WTC11 (cell line): ENCODE measurements at regions not wholly inside any gene's neighbourhood (a gene's known extent, or its start where the extent isn't known, plus 50 kb on each side); places are given as distances from the start of the nearest gene placed in this dataset.

Experiments used
- ATAC-seq: fragments of 200-7000 bp; cut with Tn5 transposase; 2 replicates; pipeline ENCODE4 v1.10.0; 2021; ENCODE audit warnings: mild to moderate bottlenecking, moderate library complexity
- CTCF ChIA-PET: fragments of 300-600 bp; sonication (Branson Sonifier 250); formaldehyde crosslinking; loops from one replicate; lab custom pipeline; 2021; ENCODE audit warnings: antibody characterized with exemption; lab: Charles Lee
- POLR2A ChIA-PET: fragments of 350-600 bp; sonication (Branson Sonifier 250); formaldehyde crosslinking; loops from one replicate; lab custom pipeline; 2021; ENCODE audit warnings: antibody characterized with exemption; lab: Charles Lee
- DNase-seq: peaks from one replicate; pipeline ENCODE4 v3.0.0; 2021; ENCODE audit warnings: low spot score
- H3K27ac Mint-ChIP-seq: 2 replicates; pipeline ENCODE4 v1.8.0; 2021; ENCODE audit warnings: mixed read lengths
- H3K27me3 Mint-ChIP-seq: 2 replicates; pipeline ENCODE4 v1.8.0; 2021; ENCODE audit warnings: low read depth, mild to moderate bottlenecking, moderate library complexity, mixed read lengths
- H3K36me3 Mint-ChIP-seq: 2 replicates; pipeline ENCODE4 v1.8.0; 2021; ENCODE audit warnings: mixed read lengths
- H3K4me1 Mint-ChIP-seq: 2 replicates; pipeline ENCODE4 v1.8.0; 2022; ENCODE audit warnings: mixed read lengths
- H3K4me3 Mint-ChIP-seq: 2 replicates; pipeline ENCODE4 v1.8.0; 2021; ENCODE audit warnings: mild to moderate bottlenecking, moderate library complexity, mixed read lengths
- H3K9me3 Mint-ChIP-seq: 2 replicates; pipeline ENCODE4 v1.8.0; 2021; ENCODE audit warnings: mixed read lengths
- CREM ChIP-seq: sonication (generic); formaldehyde crosslinking; IDR thresholded peaks from 2 replicates; pipeline ENCODE4 v1.8.1; 2022; ENCODE audit warnings: mild to moderate bottlenecking, missing genetic modification reagents, moderate library complexity
- NFATC4 ChIP-seq: fragments of 250-450 bp; sonication (Bioruptor Pico); IDR thresholded peaks from 2 replicates; pipeline ENCODE4 v1.9.0; 2021; ENCODE audit warnings: mild to moderate bottlenecking
- NR2C2 ChIP-seq: sonication (generic); formaldehyde crosslinking; IDR thresholded peaks from 2 replicates; pipeline ENCODE4 v1.8.0; 2022; ENCODE audit warnings: mild to moderate bottlenecking, missing genetic modification reagents
- NR3C1 ChIP-seq: sonication (generic); formaldehyde crosslinking; conservative IDR thresholded peaks from 2 replicates; pipeline ENCODE4 v1.8.1; 2023; ENCODE audit warnings: low read depth, mild to moderate bottlenecking, missing genetic modification reagents
- PRRX2 ChIP-seq: fragments of 250-450 bp; sonication (Bioruptor Pico); IDR thresholded peaks from 2 replicates; pipeline ENCODE4 v1.8.0; 2021; ENCODE audit warnings: mild to moderate bottlenecking
- SMAD3 ChIP-seq: sonication (generic); formaldehyde crosslinking; IDR thresholded peaks from 2 replicates; pipeline ENCODE4 v1.8.0; 2022; ENCODE audit warnings: missing genetic modification reagents, mild to moderate bottlenecking, borderline replicate concordance
- SP1 ChIP-seq: sonication (generic); formaldehyde crosslinking; conservative IDR thresholded peaks from 2 replicates; pipeline ENCODE4 v1.8.1; 2022; ENCODE audit warnings: missing genetic modification reagents
- USF2 ChIP-seq: sonication (generic); formaldehyde crosslinking; IDR thresholded peaks from 2 replicates; pipeline ENCODE4 v1.8.1; 2023; ENCODE audit warnings: mild to moderate bottlenecking, missing genetic modification reagents, moderate library complexity
- TF ChIP-seq, protein P1 (sequence below): sonication (generic); formaldehyde crosslinking; IDR thresholded peaks from 2 replicates; pipeline ENCODE4 v1.8.0; 2023; ENCODE audit warnings: missing genetic modification reagents, mild to moderate bottlenecking, borderline replicate concordance
- TF ChIP-seq, protein P2 (sequence below): fragments of 250-450 bp; sonication (Bioruptor Pico); conservative IDR thresholded peaks from 2 replicates; pipeline ENCODE4 v1.9.0; 2021; ENCODE audit warnings: mild to moderate bottlenecking
- TF ChIP-seq, protein P3 (sequence below): sonication (generic); formaldehyde crosslinking; conservative IDR thresholded peaks from 2 replicates; pipeline ENCODE4 v1.8.1; 2022; ENCODE audit warnings: mild to moderate bottlenecking, missing genetic modification reagents
- TF ChIP-seq, protein P4 (sequence below): sonication (generic); formaldehyde crosslinking; IDR thresholded peaks from 2 replicates; pipeline ENCODE4 v1.8.0; 2022; ENCODE audit warnings: mild to moderate bottlenecking, missing genetic modification reagents
- TF ChIP-seq, protein P5 (sequence below): sonication (generic); formaldehyde crosslinking; IDR thresholded peaks from 2 replicates; pipeline ENCODE4 v1.8.1; 2022; ENCODE audit warnings: mild to moderate bottlenecking, missing genetic modification reagents, moderate library complexity, borderline replicate concordance
- TF ChIP-seq, protein P6 (sequence below): sonication (generic); formaldehyde crosslinking; IDR thresholded peaks from 2 replicates; pipeline ENCODE4 v1.8.1; 2022; ENCODE audit warnings: mild to moderate bottlenecking, moderate library complexity, missing genetic modification reagents

GRCh38 chr3:113092746-113093145, 102.0 kb downstream of the GTPBP8 start:
- Mint-ChIP-seq H3K4me3 (no peak overlapping the region), H3K4me1 (peaks cover 20% of the 10 kb centered on the region), H3K9me3 (no peaks in the 10 kb centered on the region), H3K27ac (no peak overlapping the region), H3K36me3 (no peaks in the 10 kb centered on the region), H3K27me3 (no peaks in the 10 kb centered on the region; the same call in 1 of the 2 replicates)
- DNase-seq (no peak), ATAC-seq (no peak)
- CTCF ChIA-PET, result no interaction called here
- TF ChIP-seq, protein P1, sequence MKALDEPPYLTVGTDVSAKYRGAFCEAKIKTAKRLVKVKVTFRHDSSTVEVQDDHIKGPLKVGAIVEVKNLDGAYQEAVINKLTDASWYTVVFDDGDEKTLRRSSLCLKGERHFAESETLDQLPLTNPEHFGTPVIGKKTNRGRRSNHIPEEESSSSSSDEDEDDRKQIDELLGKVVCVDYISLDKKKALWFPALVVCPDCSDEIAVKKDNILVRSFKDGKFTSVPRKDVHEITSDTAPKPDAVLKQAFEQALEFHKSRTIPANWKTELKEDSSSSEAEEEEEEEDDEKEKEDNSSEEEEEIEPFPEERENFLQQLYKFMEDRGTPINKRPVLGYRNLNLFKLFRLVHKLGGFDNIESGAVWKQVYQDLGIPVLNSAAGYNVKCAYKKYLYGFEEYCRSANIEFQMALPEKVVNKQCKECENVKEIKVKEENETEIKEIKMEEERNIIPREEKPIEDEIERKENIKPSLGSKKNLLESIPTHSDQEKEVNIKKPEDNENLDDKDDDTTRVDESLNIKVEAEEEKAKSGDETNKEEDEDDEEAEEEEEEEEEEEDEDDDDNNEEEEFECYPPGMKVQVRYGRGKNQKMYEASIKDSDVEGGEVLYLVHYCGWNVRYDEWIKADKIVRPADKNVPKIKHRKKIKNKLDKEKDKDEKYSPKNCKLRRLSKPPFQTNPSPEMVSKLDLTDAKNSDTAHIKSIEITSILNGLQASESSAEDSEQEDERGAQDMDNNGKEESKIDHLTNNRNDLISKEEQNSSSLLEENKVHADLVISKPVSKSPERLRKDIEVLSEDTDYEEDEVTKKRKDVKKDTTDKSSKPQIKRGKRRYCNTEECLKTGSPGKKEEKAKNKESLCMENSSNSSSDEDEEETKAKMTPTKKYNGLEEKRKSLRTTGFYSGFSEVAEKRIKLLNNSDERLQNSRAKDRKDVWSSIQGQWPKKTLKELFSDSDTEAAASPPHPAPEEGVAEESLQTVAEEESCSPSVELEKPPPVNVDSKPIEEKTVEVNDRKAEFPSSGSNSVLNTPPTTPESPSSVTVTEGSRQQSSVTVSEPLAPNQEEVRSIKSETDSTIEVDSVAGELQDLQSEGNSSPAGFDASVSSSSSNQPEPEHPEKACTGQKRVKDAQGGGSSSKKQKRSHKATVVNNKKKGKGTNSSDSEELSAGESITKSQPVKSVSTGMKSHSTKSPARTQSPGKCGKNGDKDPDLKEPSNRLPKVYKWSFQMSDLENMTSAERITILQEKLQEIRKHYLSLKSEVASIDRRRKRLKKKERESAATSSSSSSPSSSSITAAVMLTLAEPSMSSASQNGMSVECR (CRISPR knock-in tag), result no peak
- POLR2A ChIA-PET, result no interaction called here

GRCh38 chr3:113094337-113095221, 103.8 kb downstream of the GTPBP8 start:
- ATAC-seq (peak; percentile 77), DNase-seq (no peak)
- H3K27me3 Mint-ChIP-seq, result no peaks in the 10 kb centered on the region; the same call in 1 of the 2 replicates
- POLR2A ChIA-PET, result no interaction called here
- no peak overlapping the region for H3K4me3 Mint-ChIP-seq
- H3K9me3 Mint-ChIP-seq, result no peaks in the 10 kb centered on the region
- TF ChIP-seq, protein P2, sequence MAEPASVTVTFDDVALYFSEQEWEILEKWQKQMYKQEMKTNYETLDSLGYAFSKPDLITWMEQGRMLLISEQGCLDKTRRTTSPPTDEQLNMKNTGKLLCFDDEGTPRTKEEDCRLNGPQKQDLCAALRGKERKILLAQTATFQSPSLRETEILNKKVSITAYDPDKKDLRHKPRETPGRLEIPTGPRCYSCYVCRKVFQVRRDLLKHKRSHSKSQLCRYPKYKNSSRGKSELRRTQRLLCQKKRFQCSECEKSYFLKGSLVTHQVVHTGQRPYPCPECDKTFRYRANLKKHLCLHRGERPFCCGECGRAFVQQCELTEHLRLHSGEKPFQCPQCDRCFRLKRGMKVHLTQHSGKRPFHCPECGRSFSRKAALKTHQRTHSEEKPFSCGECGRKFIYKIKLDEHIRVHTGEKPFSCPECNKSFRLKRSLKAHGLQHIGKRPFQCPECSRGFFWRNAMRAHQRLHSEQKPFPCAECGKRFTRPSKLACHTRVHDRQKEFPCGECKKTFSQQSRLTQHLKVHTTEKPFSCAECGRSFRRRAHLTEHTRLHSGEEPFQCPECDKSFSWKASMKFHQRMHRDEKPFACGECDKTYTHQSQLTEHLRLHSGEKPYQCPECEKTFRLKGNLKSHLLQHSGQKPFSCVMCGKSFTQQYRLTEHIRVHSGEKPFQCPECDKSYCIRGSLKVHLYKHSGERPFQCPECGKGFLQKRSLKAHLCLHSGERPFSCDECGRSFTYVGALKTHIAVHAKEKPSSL (CRISPR knock-in tag), result no peak
- TF ChIP-seq, protein P3, sequence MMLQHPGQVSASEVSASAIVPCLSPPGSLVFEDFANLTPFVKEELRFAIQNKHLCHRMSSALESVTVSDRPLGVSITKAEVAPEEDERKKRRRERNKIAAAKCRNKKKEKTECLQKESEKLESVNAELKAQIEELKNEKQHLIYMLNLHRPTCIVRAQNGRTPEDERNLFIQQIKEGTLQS, result no peak
- TF ChIP-seq SMAD3 (CRISPR knock-in tag), result no peak
- H3K27ac Mint-ChIP-seq, result no peak overlapping the region
- CTCF ChIA-PET, result interaction anchor here (1.1 kb wide), 1 partner anchor 245 kb away, joined by 4 read pairs; no protein-coding TSS in a partner anchor
- no peaks in the 10 kb centered on the region for H3K36me3 Mint-ChIP-seq
- H3K4me1 Mint-ChIP-seq, result peaks cover 20% of the 10 kb centered on the region

DNA sequence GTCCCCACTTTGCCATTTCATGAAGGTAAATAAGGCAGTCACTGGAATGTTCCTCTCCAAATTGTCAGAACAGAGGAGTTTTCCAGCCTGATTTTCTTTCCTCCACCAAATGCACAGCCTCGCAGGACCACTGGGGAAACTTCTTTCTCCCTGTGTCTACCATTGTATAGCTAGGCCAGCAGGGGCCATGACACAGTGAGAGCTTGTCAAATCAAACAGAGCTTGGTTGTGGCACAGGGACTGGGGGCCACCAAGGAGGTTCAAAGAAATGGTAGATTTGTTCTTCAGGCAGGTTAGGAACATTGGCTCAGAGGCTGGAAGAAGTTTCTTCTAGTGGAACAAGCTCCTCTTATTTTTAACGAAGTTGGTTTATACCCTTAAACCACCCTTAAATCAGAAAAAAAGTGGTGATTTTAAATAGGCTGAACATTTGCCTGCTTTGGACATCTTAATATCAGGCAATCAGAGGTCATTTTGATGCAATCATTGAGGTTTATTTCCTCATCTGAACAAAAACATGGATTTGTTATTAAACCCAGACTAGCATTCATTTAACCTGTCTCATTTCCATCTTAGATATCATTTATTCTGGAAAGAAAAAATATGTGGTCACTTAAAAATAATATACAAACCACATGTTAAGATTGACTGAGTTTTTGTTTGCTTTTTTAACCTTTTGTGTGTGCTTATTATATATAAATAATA, 105.6 kb downstream of the GTPBP8 start:
- Mint-ChIP-seq H3K4me3 (no peak overlapping the region), H3K4me1 (peaks cover 20% of the 10 kb centered on the region), H3K9me3 (peaks cover 6% of the 10 kb centered on the region), H3K36me3 (no peaks in the 10 kb centered on the region; the same call in 1 of the 2 replicates), H3K27ac (no peak overlapping the region), H3K27me3 (no peaks in the 10 kb centered on the region)
- POLR2A ChIA-PET, result interaction anchor here (0.6 kb wide), 1 partner anchor 44 kb away, joined by 6 read pairs; no protein-coding TSS in a partner anchor
- CTCF ChIA-PET, result interaction anchor here (0.7 to 1.2 kb wide), 4 partner anchors 9 to 192 kb away, joined by 3 to 7 read pairs (median 3); no protein-coding TSS in a partner anchor
- DNase-seq (no peak), ATAC-seq (peak; percentile 74)
- TF ChIP-seq PRRX2 (CRISPR knock-in tag) (no peak), SP1 (no peak), NR3C1 (CRISPR knock-in tag) (no peak), USF2 (no peak), NFATC4 (no peak), CREM (CRISPR knock-in tag) (no peak), NR2C2 (CRISPR knock-in tag) (no peak)
- TF ChIP-seq, protein P4, sequence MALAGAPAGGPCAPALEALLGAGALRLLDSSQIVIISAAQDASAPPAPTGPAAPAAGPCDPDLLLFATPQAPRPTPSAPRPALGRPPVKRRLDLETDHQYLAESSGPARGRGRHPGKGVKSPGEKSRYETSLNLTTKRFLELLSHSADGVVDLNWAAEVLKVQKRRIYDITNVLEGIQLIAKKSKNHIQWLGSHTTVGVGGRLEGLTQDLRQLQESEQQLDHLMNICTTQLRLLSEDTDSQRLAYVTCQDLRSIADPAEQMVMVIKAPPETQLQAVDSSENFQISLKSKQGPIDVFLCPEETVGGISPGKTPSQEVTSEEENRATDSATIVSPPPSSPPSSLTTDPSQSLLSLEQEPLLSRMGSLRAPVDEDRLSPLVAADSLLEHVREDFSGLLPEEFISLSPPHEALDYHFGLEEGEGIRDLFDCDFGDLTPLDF (CRISPR knock-in tag), result no peak
- TF ChIP-seq, protein P5, sequence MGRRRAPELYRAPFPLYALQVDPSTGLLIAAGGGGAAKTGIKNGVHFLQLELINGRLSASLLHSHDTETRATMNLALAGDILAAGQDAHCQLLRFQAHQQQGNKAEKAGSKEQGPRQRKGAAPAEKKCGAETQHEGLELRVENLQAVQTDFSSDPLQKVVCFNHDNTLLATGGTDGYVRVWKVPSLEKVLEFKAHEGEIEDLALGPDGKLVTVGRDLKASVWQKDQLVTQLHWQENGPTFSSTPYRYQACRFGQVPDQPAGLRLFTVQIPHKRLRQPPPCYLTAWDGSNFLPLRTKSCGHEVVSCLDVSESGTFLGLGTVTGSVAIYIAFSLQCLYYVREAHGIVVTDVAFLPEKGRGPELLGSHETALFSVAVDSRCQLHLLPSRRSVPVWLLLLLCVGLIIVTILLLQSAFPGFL (CRISPR knock-in tag), result no peak
- TF ChIP-seq, protein P6, sequence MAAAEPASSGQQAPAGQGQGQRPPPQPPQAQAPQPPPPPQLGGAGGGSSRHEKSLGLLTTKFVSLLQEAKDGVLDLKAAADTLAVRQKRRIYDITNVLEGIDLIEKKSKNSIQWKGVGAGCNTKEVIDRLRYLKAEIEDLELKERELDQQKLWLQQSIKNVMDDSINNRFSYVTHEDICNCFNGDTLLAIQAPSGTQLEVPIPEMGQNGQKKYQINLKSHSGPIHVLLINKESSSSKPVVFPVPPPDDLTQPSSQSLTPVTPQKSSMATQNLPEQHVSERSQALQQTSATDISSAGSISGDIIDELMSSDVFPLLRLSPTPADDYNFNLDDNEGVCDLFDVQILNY (CRISPR knock-in tag), result no peak
